ENCODE measurements at regions not wholly inside any gene's neighbourhood (a gene's known extent, or its start where the extent isn't known, plus 50 kb on each side); places are given as distances from the start of the nearest gene placed in this dataset.

- DNase-seq (ENCODE audit: low read depth, low spot score): no peak
Observed at GRCh38 chr4:56208103-56208502, 179.2 kb downstream of the AASDH start.

- no peak for DNase-seq (ENCODE audit: low read depth, low spot score)
Observed at GRCh38 chr4:56206258-56206657, 181.0 kb downstream of the AASDH start.

GRCh38 chr4:56200275-56200674, 187.0 kb downstream of the AASDH start:
- no peak for DNase-seq (ENCODE audit: low read depth, low spot score)

- DNase-seq (ENCODE audit: low read depth, low spot score): no peak
Observed at GRCh38 chr4:56198265-56198664, 189.0 kb downstream of the AASDH start.

- peak; percentile 44 for DNase-seq (ENCODE audit: low read depth, low spot score)
Observed at GRCh38 chr4:56197387-56197786, 189.9 kb downstream of the AASDH start.

- no peak for DNase-seq (ENCODE audit: low read depth, low spot score)
Observed at GRCh38 chr4:56195025-56195424, 192.3 kb downstream of the AASDH start.

GRCh38 chr4:56191534-56191933, 195.8 kb downstream of the AASDH start:
- no peak for DNase-seq (ENCODE audit: low read depth, low spot score)

- DNase-seq (ENCODE audit: low read depth, low spot score): no peak
Observed at GRCh38 chr4:56187688-56188087, 199.6 kb downstream of the AASDH start.

- DNase-seq (ENCODE audit: low read depth, low spot score): no peak
Observed at GRCh38 chr4:56186808-56187523, 200.3 kb downstream of the AASDH start.

GRCh38 chr4:56185901-56186300, 201.4 kb downstream of the AASDH start:
- DNase-seq (ENCODE audit: low read depth, low spot score): no peak

- DNase-seq (ENCODE audit: low read depth, low spot score): no peak
Observed at GRCh38 chr4:56184214-56184613, 203.1 kb downstream of the AASDH start.

- DNase-seq (ENCODE audit: low read depth, low spot score): no peak
Observed at GRCh38 chr4:56183344-56183959, 203.8 kb downstream of the AASDH start.

- no peak for DNase-seq (ENCODE audit: low read depth, low spot score)
Observed at GRCh38 chr4:56182356-56182755, 204.9 kb downstream of the AASDH start.

GRCh38 chr4:56181140-56181953, 205.9 kb downstream of the AASDH start:
- DNase-seq (ENCODE audit: low read depth, low spot score): no peak

GRCh38 chr4:56169061-56169460, 218.2 kb downstream of the AASDH start:
- no peak for DNase-seq (ENCODE audit: low read depth, low spot score)

GRCh38 chr4:56164907-56165306, 216.2 kb downstream of the CEP135 start:
- DNase-seq (ENCODE audit: low read depth, low spot score): no peak

- no peak for DNase-seq (ENCODE audit: low read depth, low spot score)
Observed at GRCh38 chr4:56160636-56161035, 211.9 kb downstream of the CEP135 start.

GRCh38 chr4:56158483-56158882, 209.7 kb downstream of the CEP135 start:
- no peak for DNase-seq (ENCODE audit: low read depth, low spot score)

- no peak for DNase-seq (ENCODE audit: low read depth, low spot score)
Observed at GRCh38 chr4:56156141-56156540, 207.4 kb downstream of the CEP135 start.

GRCh38 chr4:56155432-56155831, 206.7 kb downstream of the CEP135 start:
- no peak for DNase-seq (ENCODE audit: low read depth, low spot score)

GRCh38 chr4:56149591-56149990, 200.8 kb downstream of the CEP135 start:
- peak; percentile 22 for DNase-seq (ENCODE audit: low read depth, low spot score)

GRCh38 chr4:56148428-56148827, 199.7 kb downstream of the CEP135 start:
- no peak for DNase-seq (ENCODE audit: low read depth, low spot score)

- no peak for DNase-seq (ENCODE audit: low read depth, low spot score)
Observed at GRCh38 chr4:56147371-56147770, 198.6 kb downstream of the CEP135 start.

All from astrocyte of the hippocampus (primary cell).